ENCODE measurements at regions not wholly inside any gene's neighbourhood (a gene's known extent, or its start where the extent isn't known, plus 50 kb on each side); places are given as distances from the start of the nearest gene placed in this dataset.

DNA sequence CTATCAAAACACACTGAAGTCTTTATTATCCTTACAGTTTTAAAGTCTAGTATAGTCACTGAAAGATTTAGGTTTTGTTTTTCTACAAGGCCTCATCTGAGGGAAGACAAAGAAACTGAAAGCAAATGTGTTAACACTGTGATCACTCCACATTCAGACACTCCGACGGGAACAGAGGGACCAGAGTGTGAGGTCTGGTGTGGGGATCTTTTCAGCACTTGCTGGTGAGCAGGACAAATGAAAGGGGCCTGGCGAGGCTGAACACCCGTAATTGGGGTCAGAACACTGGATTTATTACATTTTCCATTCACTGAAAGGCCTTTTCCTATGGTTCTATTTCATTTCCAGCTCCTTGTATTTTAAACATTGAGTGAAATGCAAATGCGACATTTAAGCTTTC lies 910.5 kb downstream of the CDH11 start:
- TF ChIP-seq, protein P1, sequence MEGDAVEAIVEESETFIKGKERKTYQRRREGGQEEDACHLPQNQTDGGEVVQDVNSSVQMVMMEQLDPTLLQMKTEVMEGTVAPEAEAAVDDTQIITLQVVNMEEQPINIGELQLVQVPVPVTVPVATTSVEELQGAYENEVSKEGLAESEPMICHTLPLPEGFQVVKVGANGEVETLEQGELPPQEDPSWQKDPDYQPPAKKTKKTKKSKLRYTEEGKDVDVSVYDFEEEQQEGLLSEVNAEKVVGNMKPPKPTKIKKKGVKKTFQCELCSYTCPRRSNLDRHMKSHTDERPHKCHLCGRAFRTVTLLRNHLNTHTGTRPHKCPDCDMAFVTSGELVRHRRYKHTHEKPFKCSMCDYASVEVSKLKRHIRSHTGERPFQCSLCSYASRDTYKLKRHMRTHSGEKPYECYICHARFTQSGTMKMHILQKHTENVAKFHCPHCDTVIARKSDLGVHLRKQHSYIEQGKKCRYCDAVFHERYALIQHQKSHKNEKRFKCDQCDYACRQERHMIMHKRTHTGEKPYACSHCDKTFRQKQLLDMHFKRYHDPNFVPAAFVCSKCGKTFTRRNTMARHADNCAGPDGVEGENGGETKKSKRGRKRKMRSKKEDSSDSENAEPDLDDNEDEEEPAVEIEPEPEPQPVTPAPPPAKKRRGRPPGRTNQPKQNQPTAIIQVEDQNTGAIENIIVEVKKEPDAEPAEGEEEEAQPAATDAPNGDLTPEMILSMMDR (IDR thresholded peaks at IDR 0.05): no peak
- no peak for TF ChIP-seq POLR2AphosphoS5 (IDR thresholded peaks at IDR 0.05; ENCODE audit: insufficient read depth in 1 of 2, low read depth in 1 of 2)

All from vagina (tissue), 2 donors.